ENCODE measurements at regions not wholly inside any gene's neighbourhood (a gene's known extent, or its start where the extent isn't known, plus 50 kb on each side); places are given as distances from the start of the nearest gene placed in this dataset.
A peak's percentile ranks its signal among the peaks of the same experiment; 100 is the strongest.

GRCh38 chr21:26405735-26406361 lies 167.2 kb downstream of the CYYR1 start:
- no peak for DNase-seq
- Histone ChIP-seq H3K4me1 (peaks cover 0 to 9% (median 0%) of the 10 kb centered on the region in 6 donors), H3K4me3 (no peak overlapping the region), H3K9me3 (peaks cover 0 to 4% (median 0%) of the 10 kb centered on the region in 8 donors), H3K36me3 (no peaks in the 10 kb centered on the region), H3K27me3 (replicated peaks in 1 of 7) (no peaks in the 10 kb centered on the region), H3K27ac (peak overlapping the region in 5 of 8 donors; percentile 56 to 75 (median 71))
- 44 to 60% (median 54%) methylated on average over 9 of the region's 9 CpGs for WGBS, 5 donors
- intact Hi-C loops (cut with DNase I; ENCODE audit: low total_unique reads): no loop called here
- TF ChIP-seq POLR2A (IDR thresholded peaks at IDR 0.05) (no peak), POLR2AphosphoS5 (IDR thresholded peaks at IDR 0.05) (no peak), CTCF (IDR thresholded peaks at IDR 0.05 in 8 of 11, conservative IDR thresholded peaks at IDR 0.05 in 3 of 11) (no peak)

GRCh38 chr21:26405071-26405470 lies 168.0 kb downstream of the CYYR1 start:
- WGBS, 5 donors: 51 to 71% (median 67%) methylated on average over 4 of the region's 4 CpGs
- intact Hi-C loops (cut with DNase I; ENCODE audit: low total_unique reads): no loop called here
- TF ChIP-seq CTCF (IDR thresholded peaks at IDR 0.05 in 8 of 11, conservative IDR thresholded peaks at IDR 0.05 in 3 of 11) (no peak), POLR2AphosphoS5 (IDR thresholded peaks at IDR 0.05) (no peak), POLR2A (IDR thresholded peaks at IDR 0.05) (no peak)
- no peak for DNase-seq
- H3K4me1 ChIP-seq: peaks cover 0 to 9% (median 0%) of the 10 kb centered on the region in 6 donors
- no peak overlapping the region for H3K4me3 ChIP-seq
- H3K36me3 ChIP-seq: no peaks in the 10 kb centered on the region
- H3K27me3 ChIP-seq (replicated peaks in 1 of 7): no peaks in the 10 kb centered on the region
- no peak overlapping the region for H3K27ac ChIP-seq
- peaks cover 0 to 5% (median 0%) of the 10 kb centered on the region in 8 donors for H3K9me3 ChIP-seq

- peaks cover 0 to 9% (median 0%) of the 10 kb centered on the region in 6 donors for H3K4me1 ChIP-seq
- no peaks in the 10 kb centered on the region for H3K27me3 ChIP-seq (replicated peaks in 1 of 7)
- no peak for DNase-seq
- intact Hi-C loops (cut with DNase I; ENCODE audit: low total_unique reads): no loop called here
- no peak for TF ChIP-seq CTCF (IDR thresholded peaks at IDR 0.05 in 8 of 11, conservative IDR thresholded peaks at IDR 0.05 in 3 of 11)
- WGBS, 5 donors: 84 to 94% (median 89%) methylated on average over 7 of the region's 7 CpGs
- H3K27ac ChIP-seq: no peak overlapping the region
- no peak overlapping the region for H3K4me3 ChIP-seq
- H3K36me3 ChIP-seq: no peaks in the 10 kb centered on the region
- peaks cover 0 to 5% (median 0%) of the 10 kb centered on the region in 8 donors for H3K9me3 ChIP-seq
Measured at GRCh38 chr21:26404288-26404687, 168.8 kb downstream of the CYYR1 start.

- Histone ChIP-seq H3K27ac (no peak overlapping the region), H3K27me3 (replicated peaks in 1 of 7) (no peaks in the 10 kb centered on the region), H3K4me1 (peaks cover 0 to 9% (median 0%) of the 10 kb centered on the region in 6 donors), H3K36me3 (no peaks in the 10 kb centered on the region), H3K9me3 (peaks cover 0 to 5% (median 0%) of the 10 kb centered on the region in 8 donors), H3K4me3 (no peak overlapping the region)
- WGBS, 5 donors: 74 to 93% (median 80%) methylated on average over 2 of the region's 2 CpGs
- no peak for TF ChIP-seq POLR2AphosphoS5 (IDR thresholded peaks at IDR 0.05)
- TF ChIP-seq POLR2A (IDR thresholded peaks at IDR 0.05): no peak
- intact Hi-C loops (cut with DNase I; ENCODE audit: low total_unique reads): no loop called here
- DNase-seq: no peak
Measured at GRCh38 chr21:26403321-26403720, 169.8 kb downstream of the CYYR1 start.
